Uterus (tissue), 3 donors: ENCODE measurements at regions not wholly inside any gene's neighbourhood (a gene's known extent, or its start where the extent isn't known, plus 50 kb on each side); places are given as distances from the start of the nearest gene placed in this dataset.

Source experiments
- DNase-seq, 2 donors: peaks; one replicate each; pipeline ENCODE4 v3.0.0-alpha.2; 2019 to 2020
- H3K27ac ChIP-seq, 2 donors: fragments of 200-600 bp; sonication (generic); 1 replicate in 1 of 2; 2 replicates in 1 of 2; pipeline ENCODE4 v1.5.1; 2016 to 2018
- H3K27me3 ChIP-seq, 2 donors: fragments of 200-600 bp; sonication (generic); one replicate each; pipeline ENCODE4 v1.5.1; 2018 to 2019; ENCODE audit warnings: control low read depth in 1 of 2
- H3K36me3 ChIP-seq, 2 donors: fragments of 200-600 bp; sonication (generic); one replicate each; pipeline ENCODE4 v1.5.1; 2019; ENCODE audit warnings: control low read depth in 1 of 2
- H3K4me1 ChIP-seq, 2 donors: fragments of 200-600 bp; sonication (generic); one replicate each; pipeline ENCODE4 v1.5.1; 2018 to 2019; ENCODE audit warnings: control low read depth in 1 of 2
- H3K4me3 ChIP-seq, 2 donors: fragments of 200-600 bp; sonication (generic); 1 replicate in 1 of 2; 2 replicates in 1 of 2; pipeline ENCODE4 v1.5.1; 2018 to 2019; ENCODE audit warnings: mild to moderate bottlenecking in 1 of 2
- H3K9me3 ChIP-seq, 2 donors: fragments of 200-600 bp; sonication (generic); one replicate each; pipeline ENCODE4 v1.5.1; 2019; ENCODE audit warnings: control low read depth in 1 of 2
- CTCF ChIP-seq, 4 experiments: fragments of 200-600 bp in 2 of 4; fragments of 450-650 bp in 2 of 4; sonication (generic) in 2 of 4; IDR thresholded peaks; one replicate each; pipeline ENCODE4 v1.5.1; 2016 to 2019; ENCODE audit warnings: antibody characterized with exemption in 4 of 4, mild to moderate bottlenecking in 2 of 4, moderate library complexity in 1 of 4
- POLR2A ChIP-seq, 2 donors: fragments of 450-650 bp; IDR thresholded peaks; one replicate each; pipeline ENCODE4 v1.6.1; 2016; ENCODE audit warnings: antibody characterized with exemption in 2 of 2, mild to moderate bottlenecking in 1 of 2, moderate library complexity in 1 of 2
- intact Hi-C: fragments of 100-400 bp; cut with DNase I; formaldehyde crosslinking; loops from one replicate; pipeline ENCODE4 v1.15.1; 2023; ENCODE audit warnings: low total_unique reads
- donor health status: DM: yes; HTN: yes; CAD: no.

GRCh38 chr1:147811273-147811672 lies 50.9 kb upstream of the GJA5 start:
- H3K27me3 ChIP-seq, result no peaks in the 10 kb centered on the region
- intact Hi-C loops, result no loop called here
- H3K4me1 ChIP-seq, result no peaks in the 10 kb centered on the region
- H3K36me3 ChIP-seq, result no peaks in the 10 kb centered on the region
- H3K4me3 ChIP-seq, result no peak overlapping the region
- no peak for DNase-seq
- TF ChIP-seq CTCF (IDR thresholded peaks at IDR 0.05) (no peak), POLR2A (IDR thresholded peaks at IDR 0.05) (no peak)
- H3K9me3 ChIP-seq, result no peaks in the 10 kb centered on the region
- H3K27ac ChIP-seq, result no peak overlapping the region

GRCh38 chr1:147811751-147812150 lies 51.3 kb upstream of the GJA5 start:
- Histone ChIP-seq H3K27me3 (no peaks in the 10 kb centered on the region), H3K9me3 (no peaks in the 10 kb centered on the region), H3K36me3 (no peaks in the 10 kb centered on the region), H3K27ac (no peak overlapping the region), H3K4me1 (no peaks in the 10 kb centered on the region), H3K4me3 (no peak overlapping the region)
- intact Hi-C loops, result no loop called here
- TF ChIP-seq POLR2A (IDR thresholded peaks at IDR 0.05), result no peak
- TF ChIP-seq CTCF (IDR thresholded peaks at IDR 0.05), result no peak
- no peak for DNase-seq

- Histone ChIP-seq H3K27ac (no peak overlapping the region), H3K36me3 (no peaks in the 10 kb centered on the region), H3K4me1 (no peaks in the 10 kb centered on the region), H3K9me3 (no peaks in the 10 kb centered on the region), H3K4me3 (no peak overlapping the region), H3K27me3 (no peaks in the 10 kb centered on the region)
- intact Hi-C loops, result no loop called here
- no peak for DNase-seq
- no peak for TF ChIP-seq POLR2A (IDR thresholded peaks at IDR 0.05)
- TF ChIP-seq CTCF (IDR thresholded peaks at IDR 0.05), result no peak
Observed at GRCh38 chr1:147812799-147813198, 52.4 kb upstream of the GJA5 start.

- no peak overlapping the region for H3K4me3 ChIP-seq
- no peaks in the 10 kb centered on the region for H3K36me3 ChIP-seq
- intact Hi-C loops, result no loop called here
- no peak overlapping the region for H3K27ac ChIP-seq
- H3K9me3 ChIP-seq, result no peaks in the 10 kb centered on the region
- no peak for DNase-seq
- H3K4me1 ChIP-seq, result no peaks in the 10 kb centered on the region
- TF ChIP-seq POLR2A (IDR thresholded peaks at IDR 0.05) (no peak), CTCF (IDR thresholded peaks at IDR 0.05) (no peak)
- H3K27me3 ChIP-seq, result no peaks in the 10 kb centered on the region
Observed at GRCh38 chr1:147815503-147815902, 55.1 kb upstream of the GJA5 start.

- Histone ChIP-seq H3K27ac (no peak overlapping the region), H3K36me3 (no peaks in the 10 kb centered on the region), H3K9me3 (no peaks in the 10 kb centered on the region), H3K4me3 (no peak overlapping the region), H3K27me3 (no peaks in the 10 kb centered on the region), H3K4me1 (peaks cover 0 to 3% of the 10 kb centered on the region in 2 donors)
- no peak for TF ChIP-seq CTCF (IDR thresholded peaks at IDR 0.05)
- TF ChIP-seq POLR2A (IDR thresholded peaks at IDR 0.05), result no peak
- intact Hi-C loops, result no loop called here
- DNase-seq, result no peak
Observed at GRCh38 chr1:147820761-147821297, 60.4 kb upstream of the GJA5 start.
